H9 (cell line): ENCODE measurements at regions not wholly inside any gene's neighbourhood (a gene's known extent, or its start where the extent isn't known, plus 50 kb on each side); places are given as distances from the start of the nearest gene placed in this dataset.

Experiments used
- DNase-seq: peaks from one replicate; pipeline ENCODE4 v3.0.0-alpha.2; 2017
- H2AFZ ChIP-seq: one replicate; pipeline ENCODE4 v1.6.1; 2013; ENCODE audit warnings: mild to moderate bottlenecking, low read length, control low read depth, moderate library complexity
- H2AK5ac ChIP-seq: 2 replicates; pipeline ENCODE4 v1.6.1; 2013; ENCODE audit warnings: low read length, control low read depth, mixed read lengths; ENCODE audit not compliant: insufficient read length
- H2BK120ac ChIP-seq: one replicate; pipeline ENCODE4 v1.6.1; 2013; ENCODE audit warnings: low read depth, mild to moderate bottlenecking, low read length, control low read depth, inconsistent platforms; ENCODE audit not compliant: poor library complexity, severe bottlenecking
- H2BK12ac ChIP-seq: 2 replicates; pipeline ENCODE4 v1.6.1; 2013; ENCODE audit warnings: low read length, control low read depth, mixed read lengths, low read depth; ENCODE audit not compliant: insufficient read length
- H2BK15ac ChIP-seq: 2 replicates; pipeline ENCODE4 v1.6.1; 2013; ENCODE audit warnings: low read depth, low read length, control low read depth
- H2BK20ac ChIP-seq: one replicate; pipeline ENCODE4 v1.6.1; 2013; ENCODE audit warnings: low read depth, mild to moderate bottlenecking, low read length, control low read depth, inconsistent platforms; ENCODE audit not compliant: poor library complexity, severe bottlenecking
- H2BK5ac ChIP-seq: 2 replicates; pipeline ENCODE4 v1.6.1; 2013; ENCODE audit warnings: low read length, control low read depth, mixed read lengths; ENCODE audit not compliant: insufficient read length
- H3K14ac ChIP-seq: 2 replicates; pipeline ENCODE4 v1.6.1; 2013; ENCODE audit warnings: low read length, control low read depth; ENCODE audit not compliant: insufficient read depth
- H3K18ac ChIP-seq: 2 replicates; pipeline ENCODE4 v1.6.1; 2013; ENCODE audit warnings: low read depth, mild to moderate bottlenecking, mixed read lengths, low read length, control low read depth; ENCODE audit not compliant: insufficient read length
- H3K23ac ChIP-seq: 2 replicates; pipeline ENCODE4 v1.6.1; 2013; ENCODE audit warnings: low read length, control low read depth, mixed read lengths, low read depth; ENCODE audit not compliant: insufficient read length
- H3K23me2 ChIP-seq: 2 replicates; pipeline ENCODE4 v1.6.1; 2013; ENCODE audit warnings: low read depth, mild to moderate bottlenecking, mixed read lengths, low read length, control low read depth; ENCODE audit not compliant: insufficient read length, poor library complexity, severe bottlenecking
- H3K27ac ChIP-seq: 2 replicates; pipeline ENCODE4 v1.5.1; 2013; ENCODE audit warnings: low read length, control low read depth, mixed read lengths, low read depth; ENCODE audit not compliant: insufficient read length
- H3K27me3 ChIP-seq: 2 replicates; pipeline ENCODE4 v1.6.1; 2013; ENCODE audit warnings: low read length, control low read depth, inconsistent platforms; ENCODE audit not compliant: insufficient read depth
- H3K4ac ChIP-seq: 2 replicates; pipeline ENCODE4 v1.6.1; 2013; ENCODE audit warnings: low read depth, mild to moderate bottlenecking, control low read depth, inconsistent platforms, low read length, moderate library complexity
- H3K4me1 ChIP-seq: 2 replicates; pipeline ENCODE4 v1.6.1; 2013; ENCODE audit warnings: low read length, control low read depth, inconsistent platforms; ENCODE audit not compliant: insufficient read depth
- H3K4me2 ChIP-seq: 2 replicates; pipeline ENCODE4 v1.6.1; 2013; ENCODE audit warnings: low read length, control low read depth, mixed read lengths; ENCODE audit not compliant: insufficient read length, insufficient read depth
- H3K56ac ChIP-seq: 2 replicates; pipeline ENCODE4 v1.6.1; 2013; ENCODE audit warnings: low read depth, mild to moderate bottlenecking, mixed read lengths, low read length, control low read depth; ENCODE audit not compliant: insufficient read length
- H3K79me1 ChIP-seq: 2 replicates; pipeline ENCODE4 v1.6.1; 2013; ENCODE audit warnings: low read depth, mild to moderate bottlenecking, moderate library complexity, low read length, control low read depth, inconsistent platforms; ENCODE audit not compliant: insufficient read depth, poor library complexity, severe bottlenecking
- H3K79me2 ChIP-seq: 2 replicates; pipeline ENCODE4 v1.6.1; 2013; ENCODE audit warnings: low read length, control low read depth, inconsistent platforms; ENCODE audit not compliant: insufficient read depth
- H3K9ac ChIP-seq: 2 replicates; pipeline ENCODE4 v1.6.1; 2013; ENCODE audit warnings: low read length, control low read depth, mixed read lengths; ENCODE audit not compliant: insufficient read length; ENCODE audit errors: extremely low read depth
- H3K9me3 ChIP-seq: one replicate; pipeline ENCODE4 v1.6.1; 2013; ENCODE audit warnings: low read depth, low read length, inconsistent platforms; ENCODE audit not compliant: control insufficient read depth
- H3T11ph ChIP-seq: one replicate; pipeline ENCODE4 v1.6.1; 2013; ENCODE audit warnings: mild to moderate bottlenecking, low read length, control low read depth, inconsistent platforms
- H4K20me1 ChIP-seq: one replicate; pipeline ENCODE4 v1.6.1; 2013; ENCODE audit not compliant: control insufficient read depth, insufficient read length, insufficient read depth
- H4K5ac ChIP-seq: 2 replicates; pipeline ENCODE4 v1.6.1; 2013; ENCODE audit warnings: low read depth, mild to moderate bottlenecking, mixed read lengths, low read length, control low read depth; ENCODE audit not compliant: insufficient read length
- H4K8ac ChIP-seq: replicated peaks from 2 replicates; pipeline ENCODE4 v1.6.1; 2013; ENCODE audit warnings: low read length, control low read depth, mixed read lengths, low read depth; ENCODE audit not compliant: insufficient read length
- H4K91ac ChIP-seq: 2 replicates; pipeline ENCODE4 v1.6.1; 2013; ENCODE audit warnings: low read depth, mild to moderate bottlenecking, moderate library complexity, mixed read lengths, low read length, control low read depth; ENCODE audit not compliant: insufficient read length
- H3K27ac Mint-ChIP-seq, 3 experiments: 2 replicates in 2 of 3; 3 replicates in 1 of 3; pipeline ENCODE4 v1.8.0; 2020 to 2021; ENCODE audit warnings: mixed read lengths in 3 of 3, mild to moderate bottlenecking in 1 of 3, moderate library complexity in 1 of 3
- H3K27me3 Mint-ChIP-seq: 2 replicates; pipeline ENCODE4 v1.8.0; 2021; ENCODE audit warnings: low read depth, mild to moderate bottlenecking, moderate library complexity, mixed read lengths
- H3K36me3 Mint-ChIP-seq, 3 experiments: 2 replicates in 2 of 3; 3 replicates in 1 of 3; pipeline ENCODE4 v1.8.0; 2020 to 2021; ENCODE audit warnings: low read depth in 3 of 3, mixed read lengths in 3 of 3; ENCODE audit not compliant: insufficient read depth in 1 of 3
- H3K4me1 Mint-ChIP-seq, 2 experiments: 2 replicates each; pipeline ENCODE4 v1.8.0; 2020; ENCODE audit warnings: mixed read lengths in 2 of 2
- H3K4me3 Mint-ChIP-seq, 2 experiments: 2 replicates in 1 of 2; 3 replicates in 1 of 2; pipeline ENCODE4 v1.8.0; 2020 to 2021; ENCODE audit warnings: mild to moderate bottlenecking in 2 of 2, mixed read lengths in 2 of 2, moderate library complexity in 1 of 2
- H3K9me3 Mint-ChIP-seq, 2 experiments: 2 replicates in 1 of 2; 3 replicates in 1 of 2; pipeline ENCODE4 v1.8.0; 2020; ENCODE audit warnings: mild to moderate bottlenecking in 2 of 2, mixed read lengths in 2 of 2, moderate library complexity in 1 of 2
- WGBS: extraction: QIAGEN DNeasy Blood & Tissue Kit; methylation state at CpG from one replicate; pipeline ENCODE4 v1.1.7; 2013; ENCODE audit warnings: missing lambda C conversion rate, low lambda C conversion rate, mixed read lengths; ENCODE audit not compliant: insufficient read length; ENCODE audit errors: extremely low coverage; 5-methylcytosine and 5-hydroxymethylcytosine counted together
- TF ChIP-seq, protein P1 (sequence below): fragments of 200-600 bp; sonication (generic); conservative IDR thresholded peaks from 3 replicates; pipeline ENCODE4 v1.8.0; 2021; ENCODE audit warnings: antibody characterized with exemption, mild to moderate bottlenecking

DNA sequence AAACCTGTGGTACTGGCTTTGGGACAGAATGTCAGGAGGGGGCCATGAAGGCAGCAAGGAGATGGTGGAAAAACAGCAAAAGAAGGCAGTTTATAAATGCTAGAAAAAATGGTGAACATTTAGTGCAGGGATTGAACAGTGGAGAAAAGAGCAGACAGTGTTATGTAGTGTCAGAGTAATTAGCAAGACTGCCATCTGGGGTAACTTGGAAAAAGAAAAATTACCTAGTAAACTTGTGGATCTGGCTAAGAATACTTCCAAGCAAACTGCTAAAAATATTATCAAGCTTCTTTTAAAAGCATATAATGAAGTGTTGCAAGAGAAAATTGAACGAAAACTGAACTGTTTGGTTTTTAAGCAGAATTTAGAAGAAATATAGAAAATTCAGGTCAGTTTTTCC, 267.8 kb downstream of the INSIG2 start:
- no peak for DNase-seq
- no peak overlapping the region for H2AK5ac ChIP-seq
- no peaks in the 10 kb centered on the region for H3K9me3 ChIP-seq
- H3K18ac ChIP-seq, result no peak overlapping the region
- H3K4me3 Mint-ChIP-seq, result no peak overlapping the region
- no peaks in the 10 kb centered on the region for H4K20me1 ChIP-seq
- H4K8ac ChIP-seq, result no peak overlapping the region
- H3K9ac ChIP-seq, result no peak overlapping the region
- no peak overlapping the region for H2BK120ac ChIP-seq
- H3K4me1 ChIP-seq, result no peaks in the 10 kb centered on the region
- no peak overlapping the region for H3T11ph ChIP-seq
- no peaks in the 10 kb centered on the region for H3K23me2 ChIP-seq
- H3K14ac ChIP-seq, result no peak overlapping the region
- H3K4me1 Mint-ChIP-seq, result no peaks in the 10 kb centered on the region
- H3K79me1 ChIP-seq, result no peaks in the 10 kb centered on the region
- H3K27ac Mint-ChIP-seq, result no peak overlapping the region
- TF ChIP-seq, protein P1, sequence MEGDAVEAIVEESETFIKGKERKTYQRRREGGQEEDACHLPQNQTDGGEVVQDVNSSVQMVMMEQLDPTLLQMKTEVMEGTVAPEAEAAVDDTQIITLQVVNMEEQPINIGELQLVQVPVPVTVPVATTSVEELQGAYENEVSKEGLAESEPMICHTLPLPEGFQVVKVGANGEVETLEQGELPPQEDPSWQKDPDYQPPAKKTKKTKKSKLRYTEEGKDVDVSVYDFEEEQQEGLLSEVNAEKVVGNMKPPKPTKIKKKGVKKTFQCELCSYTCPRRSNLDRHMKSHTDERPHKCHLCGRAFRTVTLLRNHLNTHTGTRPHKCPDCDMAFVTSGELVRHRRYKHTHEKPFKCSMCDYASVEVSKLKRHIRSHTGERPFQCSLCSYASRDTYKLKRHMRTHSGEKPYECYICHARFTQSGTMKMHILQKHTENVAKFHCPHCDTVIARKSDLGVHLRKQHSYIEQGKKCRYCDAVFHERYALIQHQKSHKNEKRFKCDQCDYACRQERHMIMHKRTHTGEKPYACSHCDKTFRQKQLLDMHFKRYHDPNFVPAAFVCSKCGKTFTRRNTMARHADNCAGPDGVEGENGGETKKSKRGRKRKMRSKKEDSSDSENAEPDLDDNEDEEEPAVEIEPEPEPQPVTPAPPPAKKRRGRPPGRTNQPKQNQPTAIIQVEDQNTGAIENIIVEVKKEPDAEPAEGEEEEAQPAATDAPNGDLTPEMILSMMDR, result no peak
- H3K56ac ChIP-seq, result no peak overlapping the region
- H2BK15ac ChIP-seq, result no peak overlapping the region
- H3K27me3 ChIP-seq, result no peaks in the 10 kb centered on the region
- H4K91ac ChIP-seq, result no peak overlapping the region
- H3K79me2 ChIP-seq, result no peaks in the 10 kb centered on the region
- H3K27ac ChIP-seq, result no peak overlapping the region
- H3K9me3 Mint-ChIP-seq, result peaks cover 9 to 12% of the 10 kb centered on the region in 2 experiments
- no peak overlapping the region for H2BK5ac ChIP-seq
- peaks cover 0 to 15% (median 2%) of the 10 kb centered on the region in 3 experiments; a peak in 1 of 7 replicates for H3K36me3 Mint-ChIP-seq
- no peak overlapping the region for H3K4me2 ChIP-seq
- no peaks in the 10 kb centered on the region for H3K27me3 Mint-ChIP-seq
- H2BK20ac ChIP-seq, result no peak overlapping the region
- H2AFZ ChIP-seq, result no peak overlapping the region
- no peak overlapping the region for H3K4ac ChIP-seq
- H2BK12ac ChIP-seq, result no peak overlapping the region
- H3K23ac ChIP-seq, result no peak overlapping the region
- H4K5ac ChIP-seq, result no peak overlapping the region
- no CpG with 5 or more reads among the region's 1 CpG for WGBS
